ENCODE measurements at regions not wholly inside any gene's neighbourhood (a gene's known extent, or its start where the extent isn't known, plus 50 kb on each side); places are given as distances from the start of the nearest gene placed in this dataset.
"Not testable (repeated sequence)": the region's sequence is repeated elsewhere in the genome, so short reads cannot be mapped to it uniquely, and the experiment has no call there.

- TF ChIP-seq CTCF, POLR2A (IDR thresholded peaks at IDR 0.05): not testable (repeated sequence)
Observed at GRCh38 chr4:184967699-184968098, 50.6 kb upstream of the HELT start.

Measured in body of pancreas (tissue), 4 donors.